SK-N-SH treated with all-trans-retinoic acid at 6 μM for 48 hours (cell line): ENCODE measurements at regions not wholly inside any gene's neighbourhood (a gene's known extent, or its start where the extent isn't known, plus 50 kb on each side); places are given as distances from the start of the nearest gene placed in this dataset.

Experiments used
- ATAC-seq: fragments of 200-7000 bp; cut with Tn5 transposase; 3 replicates; pipeline ENCODE4 v1.9.1; 2020; ENCODE audit warnings: mild to moderate bottlenecking, moderate library complexity
- ARNTL ChIP-seq: fragments of 450-650 bp; formaldehyde crosslinking; IDR thresholded peaks from 2 replicates; pipeline ENCODE4 v1.5.0; 2020; ENCODE audit warnings: low read depth, mild to moderate bottlenecking, moderate library complexity, borderline replicate concordance
- BACH2 ChIP-seq: fragments of 250-450 bp; sonication (Bioruptor Pico); IDR thresholded peaks from 2 replicates; pipeline ENCODE4 v1.9.0; 2021; ENCODE audit warnings: mild to moderate bottlenecking, borderline replicate concordance
- CREB5 ChIP-seq: fragments of 250-450 bp; sonication (Bioruptor Pico); IDR thresholded peaks from 2 replicates; pipeline ENCODE4 v1.5.1; 2020; ENCODE audit warnings: low read depth, mild to moderate bottlenecking, moderate library complexity
- CSRNP3 ChIP-seq: fragments of 250-450 bp; sonication (Bioruptor Pico); IDR thresholded peaks from 2 replicates; pipeline ENCODE4 v1.5.1; 2021; ENCODE audit warnings: mild to moderate bottlenecking, moderate library complexity
- ESRRG ChIP-seq: fragments of 250-450 bp; sonication (Bioruptor Pico); IDR thresholded peaks from 2 replicates; pipeline ENCODE4 v1.6.1; 2021; ENCODE audit warnings: mild to moderate bottlenecking
- GLIS3 ChIP-seq: fragments of 250-450 bp; sonication (Bioruptor Pico); IDR thresholded peaks from 2 replicates; pipeline ENCODE4 v1.5.0; 2020; ENCODE audit warnings: mild to moderate bottlenecking, moderate library complexity
- ISL1 ChIP-seq: fragments of 250-450 bp; sonication (Bioruptor Pico); IDR thresholded peaks from 2 replicates; pipeline ENCODE4 v2.1.2; 2022; ENCODE audit warnings: mild to moderate bottlenecking, moderate library complexity
- OSR1 ChIP-seq: fragments of 250-450 bp; sonication (Bioruptor Pico); IDR thresholded peaks from 2 replicates; pipeline ENCODE4 v1.8.0; 2022; ENCODE audit warnings: moderate library complexity, mild to moderate bottlenecking, inconsistent platforms
- PATZ1 ChIP-seq: fragments of 250-450 bp; sonication (Bioruptor Pico); IDR thresholded peaks from 2 replicates; pipeline ENCODE4 v1.8.0; 2020; ENCODE audit warnings: mild to moderate bottlenecking, moderate library complexity, borderline replicate concordance
- POU6F1 ChIP-seq: fragments of 250-450 bp; sonication (Bioruptor Pico); IDR thresholded peaks from 2 replicates; pipeline ENCODE4 v1.8.0; 2021; ENCODE audit warnings: low read depth, mild to moderate bottlenecking, moderate library complexity, borderline replicate concordance
- RARB ChIP-seq: fragments of 250-450 bp; sonication (Bioruptor Pico); IDR thresholded peaks from 2 replicates; pipeline ENCODE4 v1.8.0; 2021; ENCODE audit warnings: mild to moderate bottlenecking, moderate library complexity
- SNAI2 ChIP-seq: fragments of 250-450 bp; sonication (Bioruptor Pico); IDR thresholded peaks from 2 replicates; pipeline ENCODE4 v1.5.0; 2020; ENCODE audit warnings: mild to moderate bottlenecking, moderate library complexity
- TOX ChIP-seq: fragments of 250-450 bp; sonication (Bioruptor Pico); IDR thresholded peaks from 2 replicates; pipeline ENCODE4 v1.8.0; 2021; ENCODE audit warnings: mild to moderate bottlenecking, moderate library complexity, borderline replicate concordance
- TSHZ2 ChIP-seq: fragments of 250-450 bp; sonication (Bioruptor Pico); IDR thresholded peaks from 2 replicates; pipeline ENCODE4 v1.5.0; 2020; ENCODE audit warnings: mild to moderate bottlenecking, moderate library complexity
- ZC3H10 ChIP-seq: fragments of 250-450 bp; sonication (Bioruptor Pico); IDR thresholded peaks from 2 replicates; pipeline ENCODE4 v1.5.1; 2021; ENCODE audit warnings: mild to moderate bottlenecking, moderate library complexity
- ZFP3 ChIP-seq: fragments of 250-450 bp; sonication (Bioruptor Pico); IDR thresholded peaks from 2 replicates; pipeline ENCODE4 v1.5.0; 2020; ENCODE audit warnings: mild to moderate bottlenecking, moderate library complexity
- ZFP30 ChIP-seq: fragments of 450-650 bp; formaldehyde crosslinking; IDR thresholded peaks from 2 replicates; pipeline ENCODE4 v1.5.0; 2022; ENCODE audit warnings: mild to moderate bottlenecking, moderate library complexity
- ZNF565 ChIP-seq: fragments of 450-650 bp; formaldehyde crosslinking; conservative IDR thresholded peaks from 2 replicates; pipeline ENCODE4 v1.5.0; 2020; ENCODE audit warnings: low read depth, mild to moderate bottlenecking, moderate library complexity
- ZNF8 ChIP-seq: fragments of 450-650 bp; formaldehyde crosslinking; IDR thresholded peaks from 2 replicates; pipeline ENCODE4 v1.5.0; 2020; ENCODE audit warnings: mild to moderate bottlenecking, moderate library complexity

- no peak for ATAC-seq
These were observed 78.8 kb upstream of the GPBP1 start for GRCh38 chr5:57094753-57095683.

GRCh38 chr5:57097526-57097925 is 76.3 kb upstream of the GPBP1 start:
- ATAC-seq = no peak
- TF ChIP-seq PATZ1 (no peak), OSR1 (no peak), ZNF8 (no peak), TOX (CRISPR knock-in tag) (no peak), ZFP3 (no peak), ZFP30 (CRISPR knock-in tag) (no peak), SNAI2 (CRISPR knock-in tag) (no peak), RARB (CRISPR knock-in tag) (no peak), BACH2 (CRISPR knock-in tag) (no peak), ISL1 (CRISPR knock-in tag) (no peak), ESRRG (CRISPR knock-in tag) (no peak), POU6F1 (CRISPR knock-in tag) (no peak), ZC3H10 (CRISPR knock-in tag) (no peak), TSHZ2 (CRISPR knock-in tag) (no peak)

More at GRCh38 chr5:57094753-57095683, 78.8 kb upstream of the GPBP1 start:
- TF ChIP-seq TOX (CRISPR knock-in tag) = no peak
- no peak for TF ChIP-seq ZFP3
- TF ChIP-seq ZNF565 (CRISPR knock-in tag) = no peak
- TF ChIP-seq ZC3H10 (CRISPR knock-in tag) = no peak
- no peak for TF ChIP-seq GLIS3
- TF ChIP-seq SNAI2 (CRISPR knock-in tag) = no peak
- TF ChIP-seq ESRRG (CRISPR knock-in tag) = no peak

- ATAC-seq = no peak
- no peak for TF ChIP-seq ZFP30 (CRISPR knock-in tag)
- TF ChIP-seq TSHZ2 (CRISPR knock-in tag) = no peak
- TF ChIP-seq OSR1 = no peak
- TF ChIP-seq GLIS3 = no peak
These were observed 71.5 kb upstream of the GPBP1 start for GRCh38 chr5:57102189-57102904.

GRCh38 chr5:57102905-57103255 is 71.0 kb upstream of the GPBP1 start:
- no peak for ATAC-seq
- TF ChIP-seq RARB (CRISPR knock-in tag) (no peak), ARNTL (CRISPR knock-in tag) (no peak), TOX (CRISPR knock-in tag) (no peak), CSRNP3 (no peak), GLIS3 (no peak), ZFP30 (CRISPR knock-in tag) (no peak), CREB5 (CRISPR knock-in tag) (no peak)
